Parathyroid adenoma (tissue), 2 donors: ENCODE measurements at regions not wholly inside any gene's neighbourhood (a gene's known extent, or its start where the extent isn't known, plus 50 kb on each side); places are given as distances from the start of the nearest gene placed in this dataset.

Source experiments
- H2AFZ ChIP-seq: fragments of 300-600 bp; sonication (generic); one replicate; pipeline ENCODE4 v1.7.0; 2017; ENCODE audit warnings: antibody characterized with exemption, mild to moderate bottlenecking
- H3K27ac ChIP-seq: fragments of 300-600 bp; sonication (generic); one replicate; pipeline ENCODE4 v1.7.0; 2017
- H3K27me3 ChIP-seq: fragments of 300-600 bp; sonication (generic); one replicate; pipeline ENCODE4 v1.7.0; 2017; ENCODE audit warnings: low read length; ENCODE audit not compliant: control insufficient read depth, insufficient read depth
- H3K36me3 ChIP-seq: fragments of 300-600 bp; sonication (generic); one replicate; pipeline ENCODE4 v1.7.0; 2017; ENCODE audit warnings: low read length; ENCODE audit not compliant: control insufficient read depth, insufficient read depth
- H3K4me1 ChIP-seq: fragments of 300-600 bp; sonication (generic); one replicate; pipeline ENCODE4 v1.7.0; 2017; ENCODE audit warnings: control low read depth
- H3K4me2 ChIP-seq: fragments of 300-600 bp; sonication (generic); one replicate; pipeline ENCODE4 v1.7.0; 2017; ENCODE audit warnings: low read length
- H3K4me3 ChIP-seq: fragments of 300-600 bp; sonication (generic); one replicate; pipeline ENCODE4 v1.7.0; 2017; ENCODE audit warnings: low read depth, low read length
- H3K79me2 ChIP-seq: fragments of 300-600 bp; sonication (generic); one replicate; pipeline ENCODE4 v1.7.0; 2017; ENCODE audit warnings: control low read depth
- H3K9ac ChIP-seq: fragments of 300-600 bp; sonication (generic); one replicate; pipeline ENCODE4 v1.7.0; 2017; ENCODE audit warnings: mild to moderate bottlenecking
- H3K9me3 ChIP-seq: fragments of 300-600 bp; sonication (generic); one replicate; pipeline ENCODE4 v1.7.0; 2017; ENCODE audit warnings: low read length; ENCODE audit not compliant: control insufficient read depth
- TF ChIP-seq, protein P1 (sequence below): fragments of 300-600 bp; sonication (generic); IDR thresholded peaks from one replicate; pipeline ENCODE4 v1.7.0; 2017; ENCODE audit warnings: antibody characterized with exemption, mild to moderate bottlenecking
- donor health status: primary hyperparathyroidism.

DNA sequence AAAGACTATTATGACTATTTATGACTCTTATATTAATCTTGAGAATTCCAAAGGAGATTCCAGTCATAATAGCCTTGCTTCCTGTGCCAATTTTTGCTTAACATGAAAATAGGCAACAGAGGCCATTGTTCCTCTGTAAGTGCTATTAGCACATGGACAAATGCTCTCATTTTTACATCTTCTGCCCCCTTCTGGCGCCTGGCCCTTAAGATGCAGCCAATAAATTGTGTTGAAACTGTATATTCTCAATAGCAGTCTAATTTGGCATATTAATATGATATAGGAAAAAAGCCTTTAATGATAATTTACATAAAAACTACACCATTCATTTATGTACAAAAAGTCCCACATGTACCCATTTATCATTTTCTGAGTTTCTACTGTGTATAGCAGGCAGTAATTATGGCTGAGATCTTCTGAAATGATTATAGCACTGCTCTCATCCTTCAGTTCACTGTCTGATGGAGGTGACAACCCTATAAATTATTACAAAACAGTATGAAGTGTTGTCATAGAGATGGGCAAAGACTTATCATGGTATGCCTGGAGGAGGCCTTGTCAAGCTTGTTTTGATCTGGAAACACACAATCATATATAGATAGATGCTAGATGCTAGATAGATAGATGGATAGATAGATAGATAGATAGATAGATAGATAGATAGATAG, 613.3 kb downstream of the TSN start:
- H3K4me2 ChIP-seq, result no peak overlapping the region
- H3K27ac ChIP-seq, result no peak overlapping the region
- no peaks in the 10 kb centered on the region for H3K4me1 ChIP-seq
- no peak overlapping the region for H3K9ac ChIP-seq
- TF ChIP-seq, protein P1, sequence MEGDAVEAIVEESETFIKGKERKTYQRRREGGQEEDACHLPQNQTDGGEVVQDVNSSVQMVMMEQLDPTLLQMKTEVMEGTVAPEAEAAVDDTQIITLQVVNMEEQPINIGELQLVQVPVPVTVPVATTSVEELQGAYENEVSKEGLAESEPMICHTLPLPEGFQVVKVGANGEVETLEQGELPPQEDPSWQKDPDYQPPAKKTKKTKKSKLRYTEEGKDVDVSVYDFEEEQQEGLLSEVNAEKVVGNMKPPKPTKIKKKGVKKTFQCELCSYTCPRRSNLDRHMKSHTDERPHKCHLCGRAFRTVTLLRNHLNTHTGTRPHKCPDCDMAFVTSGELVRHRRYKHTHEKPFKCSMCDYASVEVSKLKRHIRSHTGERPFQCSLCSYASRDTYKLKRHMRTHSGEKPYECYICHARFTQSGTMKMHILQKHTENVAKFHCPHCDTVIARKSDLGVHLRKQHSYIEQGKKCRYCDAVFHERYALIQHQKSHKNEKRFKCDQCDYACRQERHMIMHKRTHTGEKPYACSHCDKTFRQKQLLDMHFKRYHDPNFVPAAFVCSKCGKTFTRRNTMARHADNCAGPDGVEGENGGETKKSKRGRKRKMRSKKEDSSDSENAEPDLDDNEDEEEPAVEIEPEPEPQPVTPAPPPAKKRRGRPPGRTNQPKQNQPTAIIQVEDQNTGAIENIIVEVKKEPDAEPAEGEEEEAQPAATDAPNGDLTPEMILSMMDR, result no peak
- H3K36me3 ChIP-seq, result no peaks in the 10 kb centered on the region
- no peaks in the 10 kb centered on the region for H3K27me3 ChIP-seq
- no peaks in the 10 kb centered on the region for H3K9me3 ChIP-seq
- no peak overlapping the region for H2AFZ ChIP-seq
- H3K79me2 ChIP-seq, result no peaks in the 10 kb centered on the region
- no peak overlapping the region for H3K4me3 ChIP-seq

DNA sequence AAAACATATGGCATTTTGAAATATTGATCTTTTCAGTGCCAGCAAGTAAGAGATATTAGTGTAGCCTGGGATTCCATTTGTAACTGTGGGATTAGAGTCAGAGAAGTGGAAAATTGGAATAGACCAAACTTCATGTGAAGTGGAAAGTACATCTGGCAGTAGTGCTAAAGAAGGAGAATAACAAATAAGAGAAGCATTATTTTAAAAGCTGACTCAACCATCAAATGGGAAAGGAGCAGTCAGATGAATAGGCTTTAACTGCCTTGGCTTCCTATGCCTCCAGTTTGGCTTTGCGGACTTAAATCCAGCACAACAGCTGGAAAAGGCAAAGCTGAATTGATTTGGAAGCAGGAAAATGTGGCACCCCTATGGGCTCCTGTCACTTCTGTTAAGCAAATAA, 623.1 kb downstream of the TSN start:
- peaks cover 5% of the 10 kb centered on the region for H3K4me1 ChIP-seq
- no peaks in the 10 kb centered on the region for H3K27me3 ChIP-seq
- no peak overlapping the region for H2AFZ ChIP-seq
- no peaks in the 10 kb centered on the region for H3K79me2 ChIP-seq
- no peak overlapping the region for H3K4me3 ChIP-seq
- no peak overlapping the region for H3K4me2 ChIP-seq
- H3K36me3 ChIP-seq, result no peaks in the 10 kb centered on the region
- no peaks in the 10 kb centered on the region for H3K9me3 ChIP-seq
- H3K9ac ChIP-seq, result no peak overlapping the region
- TF ChIP-seq, protein P1, result no peak
- no peak overlapping the region for H3K27ac ChIP-seq

DNA sequence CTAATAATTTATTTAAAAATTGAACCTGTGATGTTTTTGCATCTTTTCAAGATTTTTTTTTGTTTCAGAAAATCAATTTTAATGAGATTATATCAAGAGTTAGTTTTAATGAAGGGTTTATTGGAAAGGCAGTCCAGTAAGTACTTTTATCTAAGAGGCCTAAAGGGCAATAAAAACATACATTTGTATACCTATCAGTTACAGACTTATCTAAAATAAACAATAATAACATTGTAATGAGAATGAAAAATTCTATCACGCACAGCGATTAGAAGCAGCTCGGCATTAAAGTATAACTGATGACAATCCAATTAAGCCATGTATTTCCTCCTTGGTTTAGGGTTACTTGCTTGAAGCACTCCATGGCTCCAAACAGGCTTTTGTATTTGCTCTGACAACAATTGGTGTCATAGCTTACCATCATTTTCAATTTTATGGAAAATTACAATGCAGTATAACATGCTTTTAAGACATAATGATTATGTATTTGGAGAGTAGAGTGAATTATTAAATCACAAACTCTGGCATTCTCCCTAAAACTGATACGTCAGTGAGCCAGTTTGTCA, 629.4 kb downstream of the TSN start:
- Histone ChIP-seq H3K36me3 (no peaks in the 10 kb centered on the region), H3K4me2 (no peak overlapping the region), H3K4me3 (no peak overlapping the region), H3K27ac (peak overlapping the region; percentile 8), H3K9ac (no peak overlapping the region), H3K79me2 (no peaks in the 10 kb centered on the region), H3K9me3 (no peaks in the 10 kb centered on the region), H3K27me3 (no peaks in the 10 kb centered on the region), H3K4me1 (peaks cover 36% of the 10 kb centered on the region), H2AFZ (peak overlapping the region; percentile 70)
- TF ChIP-seq, protein P1, result no peak

DNA sequence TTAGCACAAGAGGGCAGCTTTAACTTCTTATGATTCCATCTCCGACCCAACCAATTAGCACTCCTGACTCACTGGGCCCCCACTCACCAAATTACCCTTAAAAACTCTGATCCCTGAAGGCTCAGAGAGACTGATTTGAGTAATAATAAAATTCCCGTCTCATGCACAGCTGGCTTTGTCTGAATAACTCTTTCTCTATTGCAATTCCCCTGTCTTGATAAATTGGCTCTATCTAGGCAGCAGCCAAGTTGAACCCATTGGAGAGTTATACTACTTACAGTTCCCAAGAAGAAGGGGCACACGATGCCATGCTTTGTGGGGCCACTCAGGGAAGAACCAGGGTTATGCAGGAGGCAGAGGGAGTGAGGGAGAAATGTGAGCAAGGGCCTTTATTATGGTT, 632.8 kb downstream of the TSN start:
- TF ChIP-seq, protein P1, result no peak
- Histone ChIP-seq H3K36me3 (peaks cover 2% of the 10 kb centered on the region), H3K4me3 (no peak overlapping the region), H3K27me3 (no peaks in the 10 kb centered on the region), H2AFZ (no peak overlapping the region), H3K9me3 (no peaks in the 10 kb centered on the region), H3K4me2 (no peak overlapping the region), H3K27ac (peak overlapping the region; percentile 76), H3K79me2 (no peaks in the 10 kb centered on the region), H3K9ac (no peak overlapping the region), H3K4me1 (peaks cover 52% of the 10 kb centered on the region)

DNA sequence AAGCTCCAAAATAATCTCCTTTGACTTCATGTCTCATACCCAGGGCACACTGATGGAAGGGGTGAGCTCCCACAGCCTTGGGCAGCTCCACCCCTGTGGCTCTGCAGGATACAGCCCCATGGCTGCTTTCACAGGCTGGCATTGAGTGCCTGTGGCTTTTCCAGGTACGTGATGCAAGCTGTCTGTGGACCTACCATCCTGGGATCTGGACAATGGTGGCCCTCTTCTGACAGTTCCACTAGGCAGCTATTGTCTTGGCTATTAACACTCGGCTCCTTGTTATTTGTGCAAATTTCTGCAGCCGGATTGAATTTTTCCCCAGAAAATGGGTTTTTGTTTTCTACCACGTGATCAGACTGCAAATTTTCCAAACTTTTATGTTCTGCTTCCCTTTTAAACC, 634.2 kb downstream of the TSN start:
- Histone ChIP-seq H3K4me2 (no peak overlapping the region), H2AFZ (no peak overlapping the region), H3K36me3 (peaks cover 2% of the 10 kb centered on the region), H3K27me3 (no peaks in the 10 kb centered on the region), H3K4me1 (peaks cover 47% of the 10 kb centered on the region), H3K4me3 (no peak overlapping the region), H3K9ac (no peak overlapping the region), H3K9me3 (no peaks in the 10 kb centered on the region), H3K27ac (peak overlapping the region; percentile 81), H3K79me2 (no peaks in the 10 kb centered on the region)
- TF ChIP-seq, protein P1, result no peak
